SK-N-SH (cell line): ENCODE measurements at regions not wholly inside any gene's neighbourhood (a gene's known extent, or its start where the extent isn't known, plus 50 kb on each side); places are given as distances from the start of the nearest gene placed in this dataset.

Experiments used
- CTCF ChIA-PET: fragments of 300-600, 350-600 bp; formaldehyde crosslinking; extraction: SDS; loops from one replicate; lab custom pipeline; 2021; lab: Yijun Ruan, JAX
- POLR2A ChIA-PET: fragments of 350-600 bp; sonication (Branson Sonifier 250); formaldehyde crosslinking; extraction: SDS; loops from one replicate; lab custom pipeline; 2020; ENCODE audit warnings: antibody characterized with exemption, inconsistent platforms; lab: Yijun Ruan, JAX
- DNase-seq: peaks from one replicate; pipeline ENCODE4 v3.0.0; 2012
- H2AFZ ChIP-seq: fragments of 200-600 bp; sonication (generic); 2 replicates; pipeline ENCODE4 v1.8.1; 2016; ENCODE audit warnings: antibody characterized with exemption, mild to moderate bottlenecking, low read depth
- H3F3A ChIP-seq: fragments of 200-600 bp; sonication (generic); replicated peaks from 2 replicates; pipeline ENCODE3; 2016; ENCODE audit warnings: antibody characterized with exemption, mild to moderate bottlenecking; ENCODE audit not compliant: insufficient read depth
- H3K27ac ChIP-seq, 2 experiments: fragments of 200-500 bp in 1 of 2; fragments of 200-600 bp in 1 of 2; sonication (Bioruptor generic) in 1 of 2; sonication (generic), shearing (Covaris generic) in 1 of 2; 2 replicates each; pipeline versions ENCODE4 v1.5.1 to v1.6.1; 2014 to 2016; ENCODE audit warnings: low read depth in 2 of 2, inconsistent platforms in 1 of 2, low read length in 1 of 2, mild to moderate bottlenecking in 1 of 2, mixed read lengths in 1 of 2
- H3K27me3 ChIP-seq: fragments of 200-600 bp; sonication (generic), shearing (Covaris generic); 2 replicates; pipeline ENCODE4 v1.6.1; 2016; ENCODE audit warnings: mixed run types; ENCODE audit not compliant: insufficient read depth
- H3K36me3 ChIP-seq, 2 experiments: fragments of 200-500 bp in 1 of 2; fragments of 200-600 bp in 1 of 2; sonication (Bioruptor generic) in 1 of 2; sonication (generic) in 1 of 2; replicated peaks in 1 of 2; 2 replicates each; pipeline versions ENCODE3 to v1.5.1; 2014 to 2016; ENCODE audit warnings: low read length in 1 of 2, mild to moderate bottlenecking in 1 of 2; ENCODE audit not compliant: insufficient read depth in 2 of 2, control insufficient read depth in 1 of 2
- H3K4me1 ChIP-seq, 2 experiments: fragments of 200-500 bp in 1 of 2; fragments of 200-600 bp in 1 of 2; sonication (Bioruptor generic) in 1 of 2; sonication (generic), shearing (Covaris generic) in 1 of 2; 2 replicates each; pipeline versions ENCODE4 v1.5.1 to v1.6.1; 2014 to 2016; ENCODE audit warnings: low read depth in 1 of 2, low read length in 1 of 2, mixed run types in 1 of 2; ENCODE audit not compliant: insufficient read depth in 2 of 2, control insufficient read depth in 1 of 2
- H3K4me2 ChIP-seq: fragments of 200-600 bp; sonication (generic), shearing (Covaris generic); 2 replicates; pipeline ENCODE4 v1.6.1; 2017; ENCODE audit warnings: mixed run types
- H3K4me3 ChIP-seq, 2 experiments: fragments of 200-500 bp in 1 of 2; fragments of 200-600 bp in 1 of 2; sonication (Bioruptor generic) in 1 of 2; sonication (generic), shearing (Covaris generic) in 1 of 2; 2 replicates each; pipeline versions ENCODE4 v1.5.1 to v1.8.1; 2014 to 2016; ENCODE audit warnings: low read depth in 2 of 2, inconsistent platforms in 1 of 2, low read length in 1 of 2, mild to moderate bottlenecking in 1 of 2, mixed read lengths in 1 of 2, moderate library complexity in 1 of 2
- H3K79me2 ChIP-seq: fragments of 200-600 bp; sonication (generic); 2 replicates; pipeline ENCODE4 v1.8.1; 2017; ENCODE audit warnings: mild to moderate bottlenecking; ENCODE audit not compliant: insufficient read depth
- H3K9ac ChIP-seq: fragments of 200-600 bp; sonication (generic); 2 replicates; pipeline ENCODE4 v1.6.1; 2017; ENCODE audit warnings: mixed run types
- H3K9me2 ChIP-seq: fragments of 200-600 bp; sonication (generic); 2 replicates; pipeline ENCODE4 v1.6.1; 2017; ENCODE audit warnings: mixed run types
- H3K9me3 ChIP-seq: fragments of 200-600 bp; sonication (generic); 2 replicates; pipeline ENCODE4 v1.6.1; 2017; ENCODE audit warnings: mixed run types, mild to moderate bottlenecking, moderate library complexity
- H4K20me1 ChIP-seq: fragments of 200-600 bp; sonication (generic); 2 replicates; pipeline ENCODE4 v1.6.1; 2017; ENCODE audit warnings: mild to moderate bottlenecking, mixed run types; ENCODE audit not compliant: insufficient read depth
- CHD2 ChIP-seq: fragments of 150-350 bp; IDR thresholded peaks from 2 replicates; pipeline ENCODE4 v1.6.1; 2018; ENCODE audit warnings: low read length; ENCODE audit not compliant: partially characterized antibody
- EP300 ChIP-seq, 2 experiments: IDR thresholded peaks; 2 replicates each; pipeline versions ENCODE4 v1.4.0 to v1.6.1; 2012; ENCODE audit warnings: borderline replicate concordance in 1 of 2, low read depth in 1 of 2, low read length in 1 of 2
- EZH2phosphoT487 ChIP-seq: fragments of 200-600 bp; sonication (generic); IDR thresholded peaks from 2 replicates; pipeline ENCODE4 v1.6.1; 2017; ENCODE audit warnings: low read depth, mixed run types, mild to moderate bottlenecking, antibody characterized with exemption, moderate library complexity, borderline replicate concordance
- FOSL2 ChIP-seq: IDR thresholded peaks from 2 replicates; pipeline ENCODE4 v1.4.0; 2012; ENCODE audit warnings: low read depth, mild to moderate bottlenecking, moderate library complexity, borderline replicate concordance
- FOXJ3 ChIP-seq: sonication (generic); formaldehyde crosslinking; IDR thresholded peaks from 2 replicates; pipeline ENCODE4 v1.5.1; 2020; ENCODE audit warnings: mild to moderate bottlenecking, missing genetic modification reagents
- GABPA ChIP-seq: IDR thresholded peaks from 2 replicates; pipeline ENCODE4 v1.4.0; 2012; ENCODE audit warnings: low read depth, mild to moderate bottlenecking
- GATA2 ChIP-seq: sonication (generic); formaldehyde crosslinking; IDR thresholded peaks from 2 replicates; pipeline ENCODE4 v1.5.0; 2020; ENCODE audit warnings: mild to moderate bottlenecking, missing genetic modification reagents
- JUND ChIP-seq: IDR thresholded peaks from 2 replicates; pipeline ENCODE4 v1.4.0; 2012
- NFIC ChIP-seq: IDR thresholded peaks from 2 replicates; pipeline ENCODE4 v1.4.0; 2012; ENCODE audit warnings: borderline replicate concordance
- POLR2AphosphoS5 ChIP-seq: IDR thresholded peaks from 2 replicates; pipeline ENCODE4 v1.6.1; 2012; ENCODE audit warnings: low read depth, low read length
- SMC3 ChIP-seq: IDR thresholded peaks from 2 replicates; pipeline ENCODE4 v1.6.1; 2012; ENCODE audit warnings: low read depth, low read length, improper control_type of control experiment
- TEAD4 ChIP-seq: IDR thresholded peaks from 2 replicates; pipeline ENCODE4 v1.4.0; 2012; ENCODE audit warnings: mild to moderate bottlenecking, borderline replicate concordance; ENCODE audit not compliant: insufficient read depth
- WGBS: methylation state at CpG from one replicate; pipeline ENCODE4 v1.1.6; 2017; ENCODE audit warnings: low lambda C conversion rate; 5-methylcytosine and 5-hydroxymethylcytosine counted together
- TF ChIP-seq, protein P1 (sequence below): fragments of 200-600 bp; sonication (generic); IDR thresholded peaks from 2 replicates; pipeline ENCODE4 v1.6.1; 2017; ENCODE audit warnings: antibody characterized with exemption, mild to moderate bottlenecking, moderate library complexity
- TF ChIP-seq, protein P2 (sequence below): IDR thresholded peaks from 2 replicates; pipeline ENCODE4 v1.4.0; 2012; ENCODE audit warnings: low read depth, borderline replicate concordance
- TF ChIP-seq, protein P3 (sequence below): IDR thresholded peaks from 2 replicates; pipeline ENCODE4 v1.6.1; 2012; ENCODE audit warnings: mild to moderate bottlenecking, low read depth, low read length, moderate library complexity

DNA sequence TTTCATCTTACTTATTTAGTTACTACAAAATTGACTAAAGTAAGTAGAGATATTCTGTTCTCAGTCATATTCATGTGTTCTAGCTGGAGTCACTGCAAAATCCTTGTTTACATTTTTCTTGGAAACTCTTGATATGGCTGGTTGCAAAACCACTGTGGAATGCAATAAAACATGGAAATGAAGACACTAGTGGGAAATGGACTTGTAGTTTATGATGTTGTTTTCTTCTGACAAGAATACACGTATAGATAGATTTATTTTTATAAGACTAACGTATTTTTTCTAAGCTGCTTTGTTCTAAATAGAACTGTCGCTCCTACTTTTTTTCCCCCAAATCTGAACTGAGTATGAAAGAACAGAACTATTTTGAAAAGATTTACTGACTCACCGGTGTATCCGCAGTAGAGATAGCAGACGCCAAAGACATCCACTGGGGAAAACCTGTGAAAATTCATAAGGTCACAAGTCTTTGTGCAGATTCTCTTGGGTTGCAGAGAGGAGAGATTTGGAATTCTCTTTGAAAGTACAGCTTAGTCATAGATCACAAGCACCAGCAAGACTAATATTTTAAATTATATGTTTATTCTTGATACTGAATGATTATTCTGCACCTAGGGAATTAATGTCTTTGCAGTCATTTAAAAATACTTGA lies 119.6 kb upstream of the TAF11L2 start:
- DNase-seq, result no peak
- Histone ChIP-seq H3K36me3 (no peaks in the 10 kb centered on the region), H3K4me1 (peaks cover 8 to 23% of the 10 kb centered on the region in 2 experiments; a peak in 3 of 4 replicates), H3K9me3 (no peaks in the 10 kb centered on the region), H3K9me2 (no peaks in the 10 kb centered on the region), H3K79me2 (no peaks in the 10 kb centered on the region), H2AFZ (no peak overlapping the region), H3K27ac (peak overlapping the region in 1 of 2 experiments; percentile 66; a peak in 1 of 4 replicates), H3F3A (no peaks in the 10 kb centered on the region), H3K9ac (no peak overlapping the region), H3K4me2 (no peak overlapping the region), H4K20me1 (no peaks in the 10 kb centered on the region), H3K27me3 (no peaks in the 10 kb centered on the region; the same call in 1 of the 2 replicates), H3K4me3 (no peak overlapping the region)
- ChIA-PET CTCF (interaction anchor here (1.3 to 1.7 kb wide), 3 partner anchors 8 to 162 kb away, joined by 3 to 6 read pairs (median 3); no protein-coding TSS in a partner anchor), POLR2A (interaction anchor here (1.1 kb wide), 1 partner anchor 99 kb away, joined by 3 read pairs; no protein-coding TSS in a partner anchor)
- 77% methylated on average over 6 of the region's 6 CpGs for WGBS
- TF ChIP-seq NFIC (no peak), GABPA (no peak), POLR2AphosphoS5 (no peak), SMC3 (no peak), GATA2 (CRISPR knock-in tag) (no peak), CHD2 (no peak), FOXJ3 (CRISPR knock-in tag) (no peak), FOSL2 (no peak), TEAD4 (no peak), EZH2phosphoT487 (no peak), JUND (no peak), EP300 (IDR thresholded peaks at IDR 0.05; ENCODE audit: borderline replicate concordance in 1 of 2, low read depth in 1 of 2, low read length in 1 of 2) (no peak)
- TF ChIP-seq, protein P1, sequence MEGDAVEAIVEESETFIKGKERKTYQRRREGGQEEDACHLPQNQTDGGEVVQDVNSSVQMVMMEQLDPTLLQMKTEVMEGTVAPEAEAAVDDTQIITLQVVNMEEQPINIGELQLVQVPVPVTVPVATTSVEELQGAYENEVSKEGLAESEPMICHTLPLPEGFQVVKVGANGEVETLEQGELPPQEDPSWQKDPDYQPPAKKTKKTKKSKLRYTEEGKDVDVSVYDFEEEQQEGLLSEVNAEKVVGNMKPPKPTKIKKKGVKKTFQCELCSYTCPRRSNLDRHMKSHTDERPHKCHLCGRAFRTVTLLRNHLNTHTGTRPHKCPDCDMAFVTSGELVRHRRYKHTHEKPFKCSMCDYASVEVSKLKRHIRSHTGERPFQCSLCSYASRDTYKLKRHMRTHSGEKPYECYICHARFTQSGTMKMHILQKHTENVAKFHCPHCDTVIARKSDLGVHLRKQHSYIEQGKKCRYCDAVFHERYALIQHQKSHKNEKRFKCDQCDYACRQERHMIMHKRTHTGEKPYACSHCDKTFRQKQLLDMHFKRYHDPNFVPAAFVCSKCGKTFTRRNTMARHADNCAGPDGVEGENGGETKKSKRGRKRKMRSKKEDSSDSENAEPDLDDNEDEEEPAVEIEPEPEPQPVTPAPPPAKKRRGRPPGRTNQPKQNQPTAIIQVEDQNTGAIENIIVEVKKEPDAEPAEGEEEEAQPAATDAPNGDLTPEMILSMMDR, result no peak
- TF ChIP-seq, protein P2, sequence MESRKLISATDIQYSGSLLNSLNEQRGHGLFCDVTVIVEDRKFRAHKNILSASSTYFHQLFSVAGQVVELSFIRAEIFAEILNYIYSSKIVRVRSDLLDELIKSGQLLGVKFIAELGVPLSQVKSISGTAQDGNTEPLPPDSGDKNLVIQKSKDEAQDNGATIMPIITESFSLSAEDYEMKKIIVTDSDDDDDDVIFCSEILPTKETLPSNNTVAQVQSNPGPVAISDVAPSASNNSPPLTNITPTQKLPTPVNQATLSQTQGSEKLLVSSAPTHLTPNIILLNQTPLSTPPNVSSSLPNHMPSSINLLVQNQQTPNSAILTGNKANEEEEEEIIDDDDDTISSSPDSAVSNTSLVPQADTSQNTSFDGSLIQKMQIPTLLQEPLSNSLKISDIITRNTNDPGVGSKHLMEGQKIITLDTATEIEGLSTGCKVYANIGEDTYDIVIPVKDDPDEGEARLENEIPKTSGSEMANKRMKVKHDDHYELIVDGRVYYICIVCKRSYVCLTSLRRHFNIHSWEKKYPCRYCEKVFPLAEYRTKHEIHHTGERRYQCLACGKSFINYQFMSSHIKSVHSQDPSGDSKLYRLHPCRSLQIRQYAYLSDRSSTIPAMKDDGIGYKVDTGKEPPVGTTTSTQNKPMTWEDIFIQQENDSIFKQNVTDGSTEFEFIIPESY, result no peak
- TF ChIP-seq, protein P3, sequence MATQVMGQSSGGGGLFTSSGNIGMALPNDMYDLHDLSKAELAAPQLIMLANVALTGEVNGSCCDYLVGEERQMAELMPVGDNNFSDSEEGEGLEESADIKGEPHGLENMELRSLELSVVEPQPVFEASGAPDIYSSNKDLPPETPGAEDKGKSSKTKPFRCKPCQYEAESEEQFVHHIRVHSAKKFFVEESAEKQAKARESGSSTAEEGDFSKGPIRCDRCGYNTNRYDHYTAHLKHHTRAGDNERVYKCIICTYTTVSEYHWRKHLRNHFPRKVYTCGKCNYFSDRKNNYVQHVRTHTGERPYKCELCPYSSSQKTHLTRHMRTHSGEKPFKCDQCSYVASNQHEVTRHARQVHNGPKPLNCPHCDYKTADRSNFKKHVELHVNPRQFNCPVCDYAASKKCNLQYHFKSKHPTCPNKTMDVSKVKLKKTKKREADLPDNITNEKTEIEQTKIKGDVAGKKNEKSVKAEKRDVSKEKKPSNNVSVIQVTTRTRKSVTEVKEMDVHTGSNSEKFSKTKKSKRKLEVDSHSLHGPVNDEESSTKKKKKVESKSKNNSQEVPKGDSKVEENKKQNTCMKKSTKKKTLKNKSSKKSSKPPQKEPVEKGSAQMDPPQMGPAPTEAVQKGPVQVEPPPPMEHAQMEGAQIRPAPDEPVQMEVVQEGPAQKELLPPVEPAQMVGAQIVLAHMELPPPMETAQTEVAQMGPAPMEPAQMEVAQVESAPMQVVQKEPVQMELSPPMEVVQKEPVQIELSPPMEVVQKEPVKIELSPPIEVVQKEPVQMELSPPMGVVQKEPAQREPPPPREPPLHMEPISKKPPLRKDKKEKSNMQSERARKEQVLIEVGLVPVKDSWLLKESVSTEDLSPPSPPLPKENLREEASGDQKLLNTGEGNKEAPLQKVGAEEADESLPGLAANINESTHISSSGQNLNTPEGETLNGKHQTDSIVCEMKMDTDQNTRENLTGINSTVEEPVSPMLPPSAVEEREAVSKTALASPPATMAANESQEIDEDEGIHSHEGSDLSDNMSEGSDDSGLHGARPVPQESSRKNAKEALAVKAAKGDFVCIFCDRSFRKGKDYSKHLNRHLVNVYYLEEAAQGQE, result no peak
